ENCODE measurements at regions not wholly inside any gene's neighbourhood (a gene's known extent, or its start where the extent isn't known, plus 50 kb on each side); places are given as distances from the start of the nearest gene placed in this dataset.
"Not testable (repeated sequence)": the region's sequence is repeated elsewhere in the genome, so short reads cannot be mapped to it uniquely, and the experiment has no call there.

DNA sequence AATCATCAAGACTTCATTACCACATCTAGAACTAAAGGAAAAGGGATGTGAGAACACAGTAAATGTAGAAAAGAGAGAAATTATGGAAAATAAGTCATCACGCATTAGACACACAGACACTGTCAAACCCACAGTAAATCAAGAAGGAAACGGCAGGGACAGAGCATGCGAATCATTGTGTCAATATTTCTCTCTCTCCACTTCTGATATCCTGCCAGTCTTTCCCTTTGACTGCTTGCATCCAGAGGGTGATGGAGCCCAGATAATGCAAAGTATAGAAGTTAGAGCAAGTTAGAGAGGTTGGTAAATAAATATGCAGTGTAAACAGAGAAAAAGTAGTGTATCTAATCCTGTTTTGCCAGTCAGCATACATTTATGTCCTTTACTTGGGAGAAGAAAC is 706.8 kb upstream of the ANO3 start:
- H3K27me3 Mint-ChIP-seq (ENCODE audit: low read depth): no peaks in the 10 kb centered on the region
- no peak for DNase-seq (ENCODE audit: low spot score in 2 of 2, unreplicated experiment in 2 of 2)
- TF ChIP-seq, protein P1, sequence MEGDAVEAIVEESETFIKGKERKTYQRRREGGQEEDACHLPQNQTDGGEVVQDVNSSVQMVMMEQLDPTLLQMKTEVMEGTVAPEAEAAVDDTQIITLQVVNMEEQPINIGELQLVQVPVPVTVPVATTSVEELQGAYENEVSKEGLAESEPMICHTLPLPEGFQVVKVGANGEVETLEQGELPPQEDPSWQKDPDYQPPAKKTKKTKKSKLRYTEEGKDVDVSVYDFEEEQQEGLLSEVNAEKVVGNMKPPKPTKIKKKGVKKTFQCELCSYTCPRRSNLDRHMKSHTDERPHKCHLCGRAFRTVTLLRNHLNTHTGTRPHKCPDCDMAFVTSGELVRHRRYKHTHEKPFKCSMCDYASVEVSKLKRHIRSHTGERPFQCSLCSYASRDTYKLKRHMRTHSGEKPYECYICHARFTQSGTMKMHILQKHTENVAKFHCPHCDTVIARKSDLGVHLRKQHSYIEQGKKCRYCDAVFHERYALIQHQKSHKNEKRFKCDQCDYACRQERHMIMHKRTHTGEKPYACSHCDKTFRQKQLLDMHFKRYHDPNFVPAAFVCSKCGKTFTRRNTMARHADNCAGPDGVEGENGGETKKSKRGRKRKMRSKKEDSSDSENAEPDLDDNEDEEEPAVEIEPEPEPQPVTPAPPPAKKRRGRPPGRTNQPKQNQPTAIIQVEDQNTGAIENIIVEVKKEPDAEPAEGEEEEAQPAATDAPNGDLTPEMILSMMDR (IDR thresholded peaks at IDR 0.05; ENCODE audit: unreplicated experiment): no peak
- no peak overlapping the region for H3K4me3 Mint-ChIP-seq
- H3K27ac Mint-ChIP-seq: no peak overlapping the region
- H3K36me3 Mint-ChIP-seq: no peaks in the 10 kb centered on the region
- H3K9me3 Mint-ChIP-seq: peaks cover 8% of the 10 kb centered on the region
- no peaks in the 10 kb centered on the region for H3K4me1 Mint-ChIP-seq

- TF ChIP-seq, protein P1 (IDR thresholded peaks at IDR 0.05; ENCODE audit: unreplicated experiment): no peak
- H3K36me3 Mint-ChIP-seq: no peaks in the 10 kb centered on the region
- no peaks in the 10 kb centered on the region for H3K9me3 Mint-ChIP-seq
- no peaks in the 10 kb centered on the region for H3K4me1 Mint-ChIP-seq
- no peaks in the 10 kb centered on the region for H3K27me3 Mint-ChIP-seq (ENCODE audit: low read depth)
- DNase-seq (ENCODE audit: low spot score in 2 of 2, unreplicated experiment in 2 of 2): no peak
- no peak overlapping the region for H3K4me3 Mint-ChIP-seq
- no peak overlapping the region for H3K27ac Mint-ChIP-seq
Measured at GRCh38 chr11:25628030-25628429, 703.9 kb upstream of the ANO3 start.

DNA sequence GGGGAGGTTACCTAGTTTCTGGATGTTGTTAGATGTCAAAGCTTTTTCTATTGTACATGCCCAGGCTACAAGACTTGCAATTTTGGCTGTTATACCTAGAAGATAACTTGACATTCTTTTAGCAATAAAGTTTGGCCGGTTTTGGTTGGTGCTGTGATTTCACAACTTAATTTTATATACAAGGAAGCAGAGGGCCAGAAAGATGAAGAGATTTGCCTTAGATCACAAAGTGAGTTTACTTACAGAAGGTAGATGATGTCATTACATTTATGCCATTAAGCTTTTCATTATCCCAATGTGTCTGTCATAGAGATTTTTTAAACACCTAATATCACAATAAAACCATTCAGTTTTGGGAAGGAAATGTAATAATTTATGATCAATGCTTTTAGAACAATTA is 698.7 kb upstream of the ANO3 start:
- H3K27me3 Mint-ChIP-seq (ENCODE audit: low read depth): no peaks in the 10 kb centered on the region
- H3K9me3 Mint-ChIP-seq: no peaks in the 10 kb centered on the region
- H3K27ac Mint-ChIP-seq: no peak overlapping the region
- H3K4me3 Mint-ChIP-seq: no peak overlapping the region
- no peak for DNase-seq (ENCODE audit: low spot score in 2 of 2, unreplicated experiment in 2 of 2)
- no peaks in the 10 kb centered on the region for H3K4me1 Mint-ChIP-seq
- TF ChIP-seq, protein P1 (IDR thresholded peaks at IDR 0.05; ENCODE audit: unreplicated experiment): no peak
- H3K36me3 Mint-ChIP-seq: no peaks in the 10 kb centered on the region

DNA sequence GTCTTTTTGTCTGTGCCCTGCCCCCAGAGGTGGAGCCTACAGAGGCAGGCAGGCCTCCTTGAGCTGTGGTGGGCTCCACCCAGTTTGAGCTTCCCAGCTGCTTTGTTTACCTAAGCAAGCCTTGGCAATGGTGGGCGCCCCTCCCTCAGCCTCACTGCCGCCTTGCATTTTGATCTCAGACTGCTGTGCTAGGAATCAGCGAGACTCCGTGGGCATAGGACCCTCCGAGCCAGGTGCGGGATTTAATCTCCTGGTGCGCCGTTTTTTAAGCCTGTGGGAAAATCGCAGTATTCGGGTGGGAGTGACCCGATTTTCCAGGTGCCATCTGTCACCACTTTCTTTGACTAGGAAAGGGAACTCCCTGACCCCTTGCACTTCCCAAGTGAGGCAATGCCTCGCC is 682.7 kb upstream of the ANO3 start:
- DNase-seq (ENCODE audit: low spot score in 2 of 2, unreplicated experiment in 2 of 2); H3K36me3 Mint-ChIP-seq; H3K4me3 Mint-ChIP-seq; H3K27ac Mint-ChIP-seq; H3K4me1 Mint-ChIP-seq; H3K27me3 Mint-ChIP-seq (ENCODE audit: low read depth): not testable (repeated sequence)
- H3K9me3 Mint-ChIP-seq: peaks cover 15% of the 10 kb centered on the region

DNA sequence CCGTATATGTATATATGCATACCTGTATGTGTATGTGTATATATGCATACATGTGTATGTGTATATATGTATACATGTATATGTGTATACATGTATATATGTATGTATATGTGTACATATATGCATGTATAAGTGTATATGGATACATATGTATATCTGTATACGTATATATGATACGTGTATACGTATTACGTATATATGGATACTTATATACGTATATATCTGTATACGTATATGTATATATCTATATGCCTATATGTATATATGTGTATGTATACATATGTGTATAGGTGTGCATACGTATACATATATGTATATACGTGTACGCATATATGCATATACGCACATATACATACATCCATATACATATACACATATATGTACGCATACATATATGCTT is 681.6 kb upstream of the ANO3 start:
- DNase-seq (ENCODE audit: low spot score in 2 of 2, unreplicated experiment in 2 of 2): no peak
- TF ChIP-seq, protein P1 (IDR thresholded peaks at IDR 0.05; ENCODE audit: unreplicated experiment): no peak
- peaks cover 15% of the 10 kb centered on the region for H3K9me3 Mint-ChIP-seq
- H3K27ac Mint-ChIP-seq: no peak overlapping the region
- no peak overlapping the region for H3K4me3 Mint-ChIP-seq
- H3K4me1 Mint-ChIP-seq: no peaks in the 10 kb centered on the region
- no peaks in the 10 kb centered on the region for H3K36me3 Mint-ChIP-seq
- no peaks in the 10 kb centered on the region for H3K27me3 Mint-ChIP-seq (ENCODE audit: low read depth)

- no peaks in the 10 kb centered on the region for H3K9me3 Mint-ChIP-seq
- peaks cover 2% of the 10 kb centered on the region for H3K4me1 Mint-ChIP-seq
- no peak overlapping the region for H3K27ac Mint-ChIP-seq
- H3K36me3 Mint-ChIP-seq: no peaks in the 10 kb centered on the region
- TF ChIP-seq, protein P1 (IDR thresholded peaks at IDR 0.05; ENCODE audit: unreplicated experiment): no peak
- DNase-seq (ENCODE audit: low spot score in 2 of 2, unreplicated experiment in 2 of 2): no peak
- H3K27me3 Mint-ChIP-seq (ENCODE audit: low read depth): no peaks in the 10 kb centered on the region
- no peak overlapping the region for H3K4me3 Mint-ChIP-seq
Measured at GRCh38 chr11:25655636-25656035, 676.3 kb upstream of the ANO3 start.
